ENCODE measurements at regions not wholly inside any gene's neighbourhood (a gene's known extent, or its start where the extent isn't known, plus 50 kb on each side); places are given as distances from the start of the nearest gene placed in this dataset.

GRCh38 chrX:36528661-36529060 lies 479.5 kb upstream of the FAM47C start:
- Histone ChIP-seq H3K27ac (ENCODE audit: low read depth in 1 of 3, low read length in 2 of 3) (no peak overlapping the region), H3K4me3 (ENCODE audit: low read depth in 1 of 3, low read length in 3 of 3) (no peak overlapping the region), H3K9me3 (ENCODE audit: control insufficient read depth in 2 of 2, insufficient read depth in 1 of 2, low read depth in 1 of 2, low read length in 1 of 2) (no peaks in the 10 kb centered on the region), H3K27me3 (ENCODE audit: control insufficient read depth in 3 of 3, insufficient read depth in 3 of 3, low read length in 3 of 3) (no peaks in the 10 kb centered on the region), H3K4me1 (ENCODE audit: control insufficient read depth in 3 of 3, insufficient read depth in 2 of 3, low read depth in 1 of 3, low read length in 2 of 3) (no peaks in the 10 kb centered on the region), H3K36me3 (ENCODE audit: control insufficient read depth in 3 of 3, insufficient read depth in 2 of 3, low read depth in 1 of 3, low read length in 3 of 3) (no peaks in the 10 kb centered on the region)
- FAIRE-seq (no peak), DNase-seq (no peak)
- 59 to 82% (median 76%) methylated on average over 1 of the region's 1 CpG for WGBS, 3 donors

- no peaks in the 10 kb centered on the region for H3K27me3 ChIP-seq (ENCODE audit: control insufficient read depth in 3 of 3, insufficient read depth in 3 of 3, low read length in 3 of 3)
- no peak for FAIRE-seq
- DNase-seq = no peak
- no peaks in the 10 kb centered on the region for H3K36me3 ChIP-seq (ENCODE audit: control insufficient read depth in 3 of 3, insufficient read depth in 2 of 3, low read depth in 1 of 3, low read length in 3 of 3)
- no peak overlapping the region for H3K27ac ChIP-seq (ENCODE audit: low read depth in 1 of 3, low read length in 2 of 3)
- 62 to 74% (median 74%) methylated on average over 6 of the region's 6 CpGs for WGBS, 3 donors
- H3K4me1 ChIP-seq (ENCODE audit: control insufficient read depth in 3 of 3, insufficient read depth in 2 of 3, low read depth in 1 of 3, low read length in 2 of 3) = no peaks in the 10 kb centered on the region
- no peak overlapping the region for H3K4me3 ChIP-seq (ENCODE audit: low read depth in 1 of 3, low read length in 3 of 3)
- no peaks in the 10 kb centered on the region for H3K9me3 ChIP-seq (ENCODE audit: control insufficient read depth in 2 of 2, insufficient read depth in 1 of 2, low read depth in 1 of 2, low read length in 1 of 2)
These were observed 473.3 kb upstream of the FAM47C start for GRCh38 chrX:36534900-36535299.

- FAIRE-seq (no peak), DNase-seq (no peak)
- WGBS, 3 donors = 5 to 37% (median 8%) methylated on average over 1 of the region's 1 CpG
- Histone ChIP-seq H3K36me3 (ENCODE audit: control insufficient read depth in 3 of 3, insufficient read depth in 2 of 3, low read depth in 1 of 3, low read length in 3 of 3) (no peaks in the 10 kb centered on the region), H3K27ac (ENCODE audit: low read depth in 1 of 3, low read length in 2 of 3) (no peak overlapping the region), H3K4me3 (ENCODE audit: low read depth in 1 of 3, low read length in 3 of 3) (no peak overlapping the region), H3K9me3 (ENCODE audit: control insufficient read depth in 2 of 2, insufficient read depth in 1 of 2, low read depth in 1 of 2, low read length in 1 of 2) (no peaks in the 10 kb centered on the region), H3K4me1 (ENCODE audit: control insufficient read depth in 3 of 3, insufficient read depth in 2 of 3, low read depth in 1 of 3, low read length in 2 of 3) (no peaks in the 10 kb centered on the region), H3K27me3 (ENCODE audit: control insufficient read depth in 3 of 3, insufficient read depth in 3 of 3, low read length in 3 of 3) (no peaks in the 10 kb centered on the region)
These were observed 464.7 kb upstream of the FAM47C start for GRCh38 chrX:36543499-36543898.

DNA sequence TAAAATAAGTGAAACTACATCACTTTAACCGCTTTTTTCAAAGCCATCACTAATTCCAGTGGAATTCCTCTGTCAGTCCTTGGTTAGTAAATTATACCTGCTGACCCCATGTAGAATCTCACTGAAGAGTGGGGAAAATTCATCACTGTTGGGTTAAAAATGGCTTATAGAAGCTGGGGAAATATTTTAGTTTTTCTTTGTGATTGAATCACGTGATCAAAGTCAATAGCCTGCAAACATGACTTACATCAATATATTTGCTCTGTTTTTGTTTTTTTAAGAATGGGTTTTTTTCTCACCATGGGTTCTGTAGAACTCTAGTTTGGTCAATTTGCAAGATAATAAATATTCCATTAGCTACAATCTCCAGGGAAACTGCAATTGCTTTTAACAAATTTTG lies 445.2 kb upstream of the FAM47C start:
- Histone ChIP-seq H3K27ac (ENCODE audit: low read depth in 1 of 3, low read length in 2 of 3) (no peak overlapping the region), H3K9me3 (ENCODE audit: control insufficient read depth in 2 of 2, insufficient read depth in 1 of 2, low read depth in 1 of 2, low read length in 1 of 2) (no peaks in the 10 kb centered on the region), H3K36me3 (ENCODE audit: control insufficient read depth in 3 of 3, insufficient read depth in 2 of 3, low read depth in 1 of 3, low read length in 3 of 3) (no peaks in the 10 kb centered on the region), H3K4me3 (ENCODE audit: low read depth in 1 of 3, low read length in 3 of 3) (no peak overlapping the region), H3K4me1 (ENCODE audit: control insufficient read depth in 3 of 3, insufficient read depth in 2 of 3, low read depth in 1 of 3, low read length in 2 of 3) (no peaks in the 10 kb centered on the region), H3K27me3 (ENCODE audit: control insufficient read depth in 3 of 3, insufficient read depth in 3 of 3, low read length in 3 of 3) (no peaks in the 10 kb centered on the region)
- DNase-seq (no peak), FAIRE-seq (no peak)
- 53 to 86% (median 73%) methylated on average over 2 of the region's 2 CpGs for WGBS, 3 donors

DNA sequence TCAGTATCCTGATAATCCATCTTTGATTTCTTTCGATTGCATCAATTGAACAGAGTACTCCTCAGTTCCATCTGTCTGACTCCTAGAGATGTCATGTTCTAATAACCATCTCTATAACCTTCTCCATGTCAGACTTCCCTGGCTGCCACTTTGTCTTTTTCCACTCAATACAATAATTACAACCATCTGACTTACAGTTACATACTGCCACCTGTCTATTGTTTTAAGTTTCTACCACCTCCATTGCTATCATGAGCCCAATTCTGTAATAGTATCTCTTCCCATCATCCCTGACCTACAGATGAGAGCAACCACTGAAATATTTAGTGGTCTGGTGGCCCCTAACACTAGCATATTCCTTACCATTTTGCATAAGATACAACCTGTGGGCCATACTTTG lies 439.2 kb upstream of the FAM47C start:
- Histone ChIP-seq H3K4me3 (ENCODE audit: low read depth in 1 of 3, low read length in 3 of 3) (no peak overlapping the region), H3K36me3 (ENCODE audit: control insufficient read depth in 3 of 3, insufficient read depth in 2 of 3, low read depth in 1 of 3, low read length in 3 of 3) (no peaks in the 10 kb centered on the region), H3K27me3 (ENCODE audit: control insufficient read depth in 3 of 3, insufficient read depth in 3 of 3, low read length in 3 of 3) (no peaks in the 10 kb centered on the region), H3K9me3 (ENCODE audit: control insufficient read depth in 2 of 2, insufficient read depth in 1 of 2, low read depth in 1 of 2, low read length in 1 of 2) (no peaks in the 10 kb centered on the region), H3K4me1 (ENCODE audit: control insufficient read depth in 3 of 3, insufficient read depth in 2 of 3, low read depth in 1 of 3, low read length in 2 of 3) (no peaks in the 10 kb centered on the region), H3K27ac (ENCODE audit: low read depth in 1 of 3, low read length in 2 of 3) (no peak overlapping the region)
- 76 to 82% (median 78%) methylated on average over 1 of the region's 1 CpG for WGBS, 3 donors
- DNase-seq (no peak), FAIRE-seq (no peak)

GRCh38 chrX:36573720-36574119 lies 434.4 kb upstream of the FAM47C start:
- DNase-seq (no peak), FAIRE-seq (no peak)
- Histone ChIP-seq H3K4me3 (ENCODE audit: low read depth in 1 of 3, low read length in 3 of 3) (no peak overlapping the region), H3K9me3 (ENCODE audit: control insufficient read depth in 2 of 2, insufficient read depth in 1 of 2, low read depth in 1 of 2, low read length in 1 of 2) (no peaks in the 10 kb centered on the region), H3K4me1 (ENCODE audit: control insufficient read depth in 3 of 3, insufficient read depth in 2 of 3, low read depth in 1 of 3, low read length in 2 of 3) (no peaks in the 10 kb centered on the region), H3K27me3 (ENCODE audit: control insufficient read depth in 3 of 3, insufficient read depth in 3 of 3, low read length in 3 of 3) (no peaks in the 10 kb centered on the region), H3K27ac (ENCODE audit: low read depth in 1 of 3, low read length in 2 of 3) (no peak overlapping the region), H3K36me3 (ENCODE audit: control insufficient read depth in 3 of 3, insufficient read depth in 2 of 3, low read depth in 1 of 3, low read length in 3 of 3) (no peaks in the 10 kb centered on the region)
- 10 to 46% (median 16%) methylated on average over 2 of the region's 2 CpGs for WGBS, 3 donors

DNA sequence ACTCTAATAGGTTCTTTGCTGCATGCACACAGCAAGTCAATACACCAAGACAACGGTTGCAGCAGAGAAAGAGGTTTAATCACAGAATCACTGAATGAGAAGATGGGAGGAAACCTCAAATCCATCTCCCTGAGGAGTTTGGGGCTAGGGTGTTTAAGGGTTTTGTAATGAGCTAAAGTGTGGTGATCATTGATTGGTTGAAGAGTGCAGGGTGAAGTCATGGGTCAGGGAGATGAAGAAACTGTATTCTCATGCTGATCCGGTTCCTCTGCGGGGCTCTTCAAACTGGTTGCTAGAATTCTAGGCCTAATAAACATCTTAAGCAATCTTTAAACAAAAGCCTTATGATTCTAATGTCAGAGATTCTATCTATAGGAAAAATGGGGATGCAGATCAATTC lies 432.5 kb upstream of the FAM47C start:
- H3K4me3 ChIP-seq (ENCODE audit: low read depth in 1 of 3, low read length in 3 of 3) = no peak overlapping the region
- WGBS, 3 donors = 55 to 58% (median 55%) methylated on average over 3 of the region's 3 CpGs
- H3K4me1 ChIP-seq (ENCODE audit: control insufficient read depth in 3 of 3, insufficient read depth in 2 of 3, low read depth in 1 of 3, low read length in 2 of 3) = no peaks in the 10 kb centered on the region
- FAIRE-seq (no peak), DNase-seq (no peak)
- no peaks in the 10 kb centered on the region for H3K9me3 ChIP-seq (ENCODE audit: control insufficient read depth in 2 of 2, insufficient read depth in 1 of 2, low read depth in 1 of 2, low read length in 1 of 2)
- no peak overlapping the region for H3K27ac ChIP-seq (ENCODE audit: low read depth in 1 of 3, low read length in 2 of 3)
- H3K36me3 ChIP-seq (ENCODE audit: control insufficient read depth in 3 of 3, insufficient read depth in 2 of 3, low read depth in 1 of 3, low read length in 3 of 3) = no peaks in the 10 kb centered on the region
- H3K27me3 ChIP-seq (ENCODE audit: control insufficient read depth in 3 of 3, insufficient read depth in 3 of 3, low read length in 3 of 3) = no peaks in the 10 kb centered on the region

DNA sequence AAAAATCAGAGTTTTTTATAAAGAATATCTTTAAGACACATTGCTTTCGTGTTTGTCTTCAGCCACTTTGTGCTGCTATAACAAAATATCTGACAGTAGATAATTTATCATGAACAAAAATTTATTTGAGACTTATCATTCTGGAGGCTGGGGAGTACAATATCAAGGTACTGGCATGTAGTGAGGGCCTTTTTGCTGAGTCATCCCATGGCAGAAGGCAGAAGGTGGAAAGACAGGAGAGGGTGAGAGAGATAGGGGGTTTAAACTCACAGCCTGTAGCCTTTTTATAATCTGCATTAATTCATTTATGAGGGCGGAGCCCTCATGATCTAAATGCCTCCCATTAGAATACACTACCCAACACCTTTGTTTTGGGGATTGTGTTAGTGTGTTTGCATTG lies 431.2 kb upstream of the FAM47C start:
- Histone ChIP-seq H3K4me1 (ENCODE audit: control insufficient read depth in 3 of 3, insufficient read depth in 2 of 3, low read depth in 1 of 3, low read length in 2 of 3) (no peaks in the 10 kb centered on the region), H3K27ac (ENCODE audit: low read depth in 1 of 3, low read length in 2 of 3) (no peak overlapping the region), H3K9me3 (ENCODE audit: control insufficient read depth in 2 of 2, insufficient read depth in 1 of 2, low read depth in 1 of 2, low read length in 1 of 2) (no peaks in the 10 kb centered on the region), H3K36me3 (ENCODE audit: control insufficient read depth in 3 of 3, insufficient read depth in 2 of 3, low read depth in 1 of 3, low read length in 3 of 3) (no peaks in the 10 kb centered on the region), H3K27me3 (ENCODE audit: control insufficient read depth in 3 of 3, insufficient read depth in 3 of 3, low read length in 3 of 3) (no peaks in the 10 kb centered on the region), H3K4me3 (ENCODE audit: low read depth in 1 of 3, low read length in 3 of 3) (no peak overlapping the region)
- WGBS, 3 donors = 52 to 80% (median 73%) methylated on average over 2 of the region's 2 CpGs
- no peak for FAIRE-seq
- DNase-seq = no peak

DNA sequence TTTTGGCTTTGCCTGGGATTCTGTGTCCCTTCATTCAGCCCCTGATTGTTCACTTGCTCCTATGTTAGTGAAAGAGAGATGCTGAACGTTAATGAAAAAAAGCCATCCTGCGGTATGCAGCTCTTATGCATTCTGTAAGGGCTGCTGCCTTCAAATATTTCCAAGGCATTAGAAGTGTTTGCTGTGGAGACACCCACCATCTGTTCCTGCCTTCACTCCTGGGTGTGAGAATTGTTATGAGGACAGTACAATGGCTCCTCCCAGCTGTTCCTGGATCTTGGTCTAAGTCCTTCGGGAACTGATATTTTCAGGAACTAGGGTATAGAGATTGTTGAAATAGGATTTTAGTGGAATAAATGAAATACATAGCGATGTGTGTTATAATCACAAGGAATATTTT lies 427.1 kb upstream of the FAM47C start:
- Histone ChIP-seq H3K27me3 (ENCODE audit: control insufficient read depth in 3 of 3, insufficient read depth in 3 of 3, low read length in 3 of 3) (no peaks in the 10 kb centered on the region), H3K9me3 (ENCODE audit: control insufficient read depth in 2 of 2, insufficient read depth in 1 of 2, low read depth in 1 of 2, low read length in 1 of 2) (no peaks in the 10 kb centered on the region), H3K36me3 (ENCODE audit: control insufficient read depth in 3 of 3, insufficient read depth in 2 of 3, low read depth in 1 of 3, low read length in 3 of 3) (no peaks in the 10 kb centered on the region), H3K27ac (ENCODE audit: low read depth in 1 of 3, low read length in 2 of 3) (no peak overlapping the region), H3K4me1 (ENCODE audit: control insufficient read depth in 3 of 3, insufficient read depth in 2 of 3, low read depth in 1 of 3, low read length in 2 of 3) (no peaks in the 10 kb centered on the region), H3K4me3 (ENCODE audit: low read depth in 1 of 3, low read length in 3 of 3) (no peak overlapping the region)
- FAIRE-seq (no peak), DNase-seq (no peak)
- 65 to 88% (median 75%) methylated on average over 4 of the region's 4 CpGs for WGBS, 3 donors
